PC-3 (cell line): ENCODE measurements at regions not wholly inside any gene's neighbourhood (a gene's known extent, or its start where the extent isn't known, plus 50 kb on each side); places are given as distances from the start of the nearest gene placed in this dataset.

ENCODE experiments used
- ATAC-seq: fragments of 200-7000 bp; cut with Tn5 transposase; 2 replicates; pipeline ENCODE4 v1.9.1; 2020; ENCODE audit warnings: mild to moderate bottlenecking, moderate library complexity
- BruUV-seq: library from RNA; stranded (reverse); fragments of 400-500 nt; replicated peaks from 2 replicates; lab custom pipeline; 2021; lab: Mats Ljungman, UMichigan
- CTCF ChIA-PET: fragments of 300-600 bp; sonication (Branson Sonifier 250); formaldehyde crosslinking; loops from one replicate; lab custom pipeline; 2022; ENCODE audit warnings: antibody characterized with exemption; lab: Charles Lee
- POLR2A ChIA-PET: fragments of 300-600 bp; sonication (Branson Sonifier 250); formaldehyde crosslinking; loops from one replicate; lab custom pipeline; 2022; ENCODE audit warnings: antibody characterized with exemption; ENCODE audit not compliant: unreplicated experiment; lab: Charles Lee
- DNase-seq: peaks from one replicate; pipeline ENCODE4 v3.0.0-alpha.2; 2015
- H2AFZ ChIP-seq: fragments of 300-600 bp; sonication (generic); 2 replicates; pipeline ENCODE4 v1.6.0; 2016; ENCODE audit warnings: antibody characterized with exemption, low read length
- H3F3A ChIP-seq: fragments of 300-600 bp; sonication (generic); one replicate; pipeline ENCODE4 v1.6.0; 2017; ENCODE audit warnings: antibody characterized with exemption, low read length, control low read depth, mild to moderate bottlenecking; ENCODE audit not compliant: unreplicated experiment
- H3K27ac ChIP-seq: fragments of 300-600 bp; sonication (generic); 2 replicates; pipeline ENCODE4 v1.5.1; 2016; ENCODE audit warnings: mild to moderate bottlenecking, low read length
- H3K27me3 ChIP-seq: fragments of 300-600 bp; sonication (generic); 2 replicates; pipeline ENCODE4 v1.6.1; 2016; ENCODE audit warnings: low read length, mixed read lengths
- H3K36me3 ChIP-seq: fragments of 300-600 bp; sonication (generic); 2 replicates; pipeline ENCODE4 v1.6.1; 2016; ENCODE audit warnings: low read depth, mixed run types, low read length, mixed read lengths
- H3K4me1 ChIP-seq: fragments of 300-600 bp; sonication (generic); 2 replicates; pipeline ENCODE4 v1.5.1; 2016; ENCODE audit warnings: low read length; ENCODE audit not compliant: insufficient read depth
- H3K4me2 ChIP-seq: fragments of 300-600 bp; sonication (generic); 2 replicates; pipeline ENCODE4 v1.6.0; 2016; ENCODE audit warnings: low read length
- H3K4me3 ChIP-seq: fragments of 300-600 bp; sonication (generic); 2 replicates; pipeline ENCODE4 v1.5.1; 2016; ENCODE audit warnings: mild to moderate bottlenecking, low read length, mixed read lengths
- H3K79me2 ChIP-seq: fragments of 300-600 bp; sonication (generic); 2 replicates; pipeline ENCODE4 v1.6.1; 2017; ENCODE audit warnings: low read length, mixed read lengths
- H3K9ac ChIP-seq: fragments of 300-600 bp; sonication (generic); 2 replicates; pipeline ENCODE4 v1.6.0; 2016; ENCODE audit warnings: mild to moderate bottlenecking, low read length
- H3K9me2 ChIP-seq: fragments of 300-600 bp; sonication (generic); replicated peaks from 2 replicates; pipeline ENCODE4 v1.6.1; 2016; ENCODE audit warnings: mixed run types, low read length, mixed read lengths
- H3K9me3 ChIP-seq: fragments of 300-600 bp; sonication (generic); 2 replicates; pipeline ENCODE4 v1.6.1; 2016; ENCODE audit warnings: low read length, mixed read lengths
- H4K20me1 ChIP-seq: fragments of 300-600 bp; sonication (generic); 2 replicates; pipeline ENCODE4 v1.6.1; 2016; ENCODE audit warnings: low read length, mixed read lengths
- CTCF ChIP-seq: fragments of 300-600 bp; sonication (generic); conservative IDR thresholded peaks from 2 replicates; pipeline ENCODE4 v1.5.1; 2017; ENCODE audit warnings: antibody characterized with exemption, low read depth, mild to moderate bottlenecking, low read length
- EZH2 ChIP-seq: fragments of 300-600 bp; sonication (generic); IDR thresholded peaks from one replicate; pipeline ENCODE4 v1.6.1; 2017; ENCODE audit warnings: antibody characterized with exemption, mild to moderate bottlenecking, low read length; ENCODE audit not compliant: unreplicated experiment
- EZH2phosphoT487 ChIP-seq: fragments of 300-600 bp; sonication (generic); IDR thresholded peaks from 2 replicates; pipeline ENCODE4 v1.6.1; 2018; ENCODE audit warnings: mild to moderate bottlenecking, antibody characterized with exemption, low read length, borderline replicate concordance
- intact Hi-C: fragments of 100-400 bp; cut with micrococcal nuclease; formaldehyde crosslinking; loops from 2 replicates; pipeline ENCODE4 v1.9.0; 2023

- TF ChIP-seq CTCF = no peak
- TF ChIP-seq EZH2phosphoT487 = no peak
- no peak for TF ChIP-seq EZH2
- Histone ChIP-seq H3K9me2 (no peaks in the 10 kb centered on the region), H2AFZ (no peak overlapping the region), H3K79me2 (no peaks in the 10 kb centered on the region), H3K4me3 (no peak overlapping the region), H3K4me2 (no peak overlapping the region), H3K27ac (no peak overlapping the region), H3K27me3 (no peaks in the 10 kb centered on the region), H3K36me3 (no peaks in the 10 kb centered on the region), H3K9me3 (no peaks in the 10 kb centered on the region), H3F3A (no peaks in the 10 kb centered on the region), H4K20me1 (no peaks in the 10 kb centered on the region), H3K9ac (no peak overlapping the region), H3K4me1 (peaks cover 15% of the 10 kb centered on the region)
- no peak for ATAC-seq
- POLR2A ChIA-PET = no interaction called here
- no peak for DNase-seq
- CTCF ChIA-PET = no interaction called here
- no TSS peak for BruUV-seq
- intact Hi-C loops = no loop called here
Observed at GRCh38 chr3:59270921-59271320, 221.1 kb upstream of the CFAP20DC start.

GRCh38 chr3:59270209-59270608 is 220.4 kb upstream of the CFAP20DC start:
- Histone ChIP-seq H3K4me1 (peaks cover 18% of the 10 kb centered on the region), H3K9me2 (no peaks in the 10 kb centered on the region), H3K27me3 (no peaks in the 10 kb centered on the region), H3K9me3 (no peaks in the 10 kb centered on the region), H3K4me2 (no peak overlapping the region), H4K20me1 (no peaks in the 10 kb centered on the region), H3K36me3 (no peaks in the 10 kb centered on the region), H3K4me3 (no peak overlapping the region), H3K79me2 (no peaks in the 10 kb centered on the region), H3F3A (no peaks in the 10 kb centered on the region), H2AFZ (no peak overlapping the region), H3K9ac (no peak overlapping the region), H3K27ac (no peak overlapping the region)
- no peak for ATAC-seq
- intact Hi-C loops = no loop called here
- ChIA-PET POLR2A (interaction anchor here (0.6 kb wide), 1 partner anchor 74 kb away, joined by 3 read pairs; no protein-coding TSS in a partner anchor), CTCF (no interaction called here)
- DNase-seq = no peak
- TF ChIP-seq CTCF (no peak), EZH2 (no peak), EZH2phosphoT487 (no peak)
- no TSS peak for BruUV-seq

GRCh38 chr3:59268170-59268569 is 218.3 kb upstream of the CFAP20DC start:
- no peak overlapping the region for H2AFZ ChIP-seq
- BruUV-seq = no TSS peak
- no peak overlapping the region for H3K27ac ChIP-seq
- intact Hi-C loops = no loop called here
- peaks cover 11% of the 10 kb centered on the region; the same call in 1 of the 2 replicates for H3K4me1 ChIP-seq
- no peak overlapping the region for H3K4me2 ChIP-seq
- no peaks in the 10 kb centered on the region for H3K27me3 ChIP-seq
- no peaks in the 10 kb centered on the region for H3K36me3 ChIP-seq
- H4K20me1 ChIP-seq = no peaks in the 10 kb centered on the region
- no peak for DNase-seq
- POLR2A ChIA-PET = no interaction called here
- ATAC-seq = no peak
- no peaks in the 10 kb centered on the region for H3K9me2 ChIP-seq
- H3K79me2 ChIP-seq = no peaks in the 10 kb centered on the region
- CTCF ChIA-PET = interaction anchor here (0.6 kb wide), 1 partner anchor 27 kb away, joined by 11 read pairs; no protein-coding TSS in a partner anchor
- TF ChIP-seq EZH2 (no peak), EZH2phosphoT487 (no peak), CTCF (no peak)
- H3F3A ChIP-seq = no peaks in the 10 kb centered on the region
- no peak overlapping the region for H3K9ac ChIP-seq
- H3K9me3 ChIP-seq = no peaks in the 10 kb centered on the region
- no peak overlapping the region for H3K4me3 ChIP-seq
